ENCODE measurements at regions not wholly inside any gene's neighbourhood (a gene's known extent, or its start where the extent isn't known, plus 50 kb on each side); places are given as distances from the start of the nearest gene placed in this dataset.

DNA sequence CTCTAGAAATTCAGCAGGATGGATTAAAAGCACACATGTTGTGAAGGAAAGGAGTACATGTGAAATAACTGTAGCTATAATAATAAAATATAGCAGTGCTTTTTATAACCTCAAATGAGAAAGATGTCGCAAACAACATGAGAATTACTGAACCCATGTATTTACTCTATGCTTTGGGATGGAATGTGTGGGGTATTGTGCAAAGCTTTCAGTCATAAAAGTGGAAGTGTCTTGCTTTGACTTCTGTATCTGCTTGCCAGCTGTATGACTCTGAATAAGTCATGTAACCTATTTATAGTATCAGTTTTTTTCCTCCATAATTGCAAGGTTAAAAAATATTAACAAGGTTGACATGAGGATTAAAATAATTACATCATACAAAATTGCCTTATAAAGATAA, 519.3 kb upstream of the CADM2 start:
- DNase-seq, result no peak

DNA sequence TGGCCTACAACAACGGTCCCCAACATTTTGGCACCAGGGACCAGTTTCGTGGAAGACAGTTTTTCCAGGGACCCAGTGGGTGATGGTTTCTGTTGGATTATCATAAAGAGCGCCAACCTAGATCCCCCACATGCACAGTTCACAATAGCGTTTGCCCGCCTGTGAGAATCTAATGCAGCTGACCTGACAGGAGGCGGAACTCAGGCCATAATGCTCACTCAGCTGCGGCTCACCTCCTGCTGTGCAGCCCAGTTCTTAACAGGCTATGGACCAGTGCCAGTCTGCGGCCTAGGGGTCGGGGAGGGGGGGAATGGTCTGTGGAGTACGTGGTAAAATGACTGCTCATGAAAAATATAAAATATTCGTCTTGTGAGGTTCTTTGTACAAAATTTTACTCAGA, 518.5 kb upstream of the CADM2 start:
- no peak for DNase-seq

DNA sequence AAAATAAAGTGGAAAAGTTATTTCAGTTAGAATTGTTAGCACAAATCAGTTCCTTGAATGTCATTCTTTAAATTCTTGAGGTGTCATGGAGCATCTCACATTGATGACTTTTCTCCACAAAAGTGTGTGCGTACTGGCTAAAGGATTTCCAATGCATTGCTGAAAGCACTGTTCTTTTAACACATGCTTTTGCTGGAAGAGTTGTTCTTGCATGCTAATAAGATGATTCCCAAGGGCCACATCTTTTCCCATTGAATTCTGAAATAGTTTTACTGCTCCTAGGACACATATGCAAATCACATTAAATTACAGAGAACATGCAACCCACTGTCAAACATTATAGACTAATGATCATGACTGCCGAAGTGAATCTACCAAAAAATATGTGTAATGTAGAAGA, 516.3 kb upstream of the CADM2 start:
- DNase-seq, result no peak

DNA sequence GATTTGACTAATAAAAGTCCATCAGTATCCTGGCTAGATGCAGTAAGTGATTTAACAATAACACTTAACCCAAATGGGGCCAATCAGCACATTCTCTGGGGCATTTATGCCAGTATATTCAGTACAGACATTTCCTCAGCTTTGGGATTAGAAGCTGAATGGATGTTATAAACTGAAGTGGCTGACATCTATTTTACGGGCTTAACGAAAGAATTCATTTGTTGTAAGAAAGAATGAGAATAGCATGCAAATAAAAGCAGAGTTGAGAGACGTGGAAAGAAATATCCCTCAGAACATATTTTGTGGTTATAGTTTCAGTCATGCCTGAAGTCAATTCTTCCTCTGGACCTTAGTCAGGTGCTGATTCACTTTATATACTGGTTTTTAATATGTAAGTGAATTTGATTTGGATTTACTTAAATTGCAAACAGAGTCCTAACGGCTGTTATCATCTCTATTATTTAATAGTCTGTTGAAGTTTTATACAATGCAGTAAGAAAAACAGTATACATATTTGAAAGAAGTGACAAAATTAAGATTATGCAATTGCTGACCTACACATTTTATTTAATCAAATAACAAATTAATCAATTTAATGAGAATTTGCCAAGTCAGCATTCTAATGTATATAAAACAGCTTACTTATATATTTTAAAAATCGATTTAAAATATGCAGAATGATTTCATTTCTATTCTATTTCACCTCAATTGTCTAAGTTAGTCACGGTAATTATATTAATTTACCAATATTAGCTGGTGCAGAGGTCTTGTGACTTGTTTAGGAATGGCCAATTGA, 513.9 kb upstream of the CADM2 start:
- no peak for DNase-seq

DNA sequence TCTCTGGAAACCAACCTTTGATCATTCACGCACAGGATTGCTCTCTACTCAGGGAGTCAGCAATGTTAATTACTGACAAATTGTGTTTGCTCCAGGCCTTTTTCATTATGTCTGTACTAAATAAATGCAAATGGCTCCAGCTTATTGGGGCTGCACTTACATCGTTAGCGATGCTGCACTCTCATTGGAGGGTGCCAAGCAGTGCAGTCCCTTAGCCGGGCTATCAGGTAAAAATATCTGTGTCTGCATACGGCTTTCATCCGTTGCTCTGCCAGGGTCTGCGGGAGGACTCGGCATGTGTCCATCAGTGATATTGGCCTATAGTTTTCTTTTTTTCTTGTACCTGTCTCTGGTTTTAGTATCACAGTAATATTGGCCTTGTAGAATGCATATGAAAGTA, 471.5 kb upstream of the CADM2 start:
- no peak for DNase-seq

DNA sequence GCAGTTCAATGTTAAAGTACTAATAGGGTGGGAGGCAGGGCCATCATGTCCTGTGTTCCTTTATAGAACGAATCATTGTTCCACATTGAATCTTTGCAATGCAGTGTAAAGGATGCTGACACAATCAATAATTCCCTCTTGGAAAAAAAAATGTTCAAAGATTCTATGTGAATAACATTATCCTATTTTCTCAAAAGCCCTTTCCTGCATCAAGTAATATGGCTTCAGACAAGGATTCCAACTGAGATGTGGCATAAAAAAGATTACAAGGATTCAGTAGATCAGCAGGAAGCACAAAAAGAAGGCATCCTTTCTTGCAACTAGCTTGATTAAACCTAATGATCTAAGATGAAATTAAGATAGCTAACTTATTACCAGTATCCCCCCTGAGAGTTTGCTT, 454.0 kb upstream of the CADM2 start:
- no peak for DNase-seq

DNA sequence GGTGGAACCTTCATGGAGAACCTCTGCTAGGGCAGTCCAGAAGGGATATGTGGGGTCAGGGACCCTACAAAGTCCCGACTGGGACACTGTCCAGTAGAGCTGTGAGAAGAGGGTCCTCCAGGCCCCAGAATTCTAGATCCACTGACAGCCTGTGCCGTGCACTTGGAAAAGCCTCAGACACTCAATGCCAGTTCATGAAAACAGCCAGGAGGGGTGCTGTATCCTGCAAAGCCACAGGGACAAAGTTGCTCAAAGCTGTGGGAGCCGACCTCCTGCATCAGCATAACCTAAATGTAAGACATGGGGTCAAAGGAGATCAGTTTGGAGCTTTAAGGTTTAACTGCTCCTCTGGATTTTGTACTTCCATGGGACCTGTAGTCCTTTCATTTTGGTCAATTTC, 448.8 kb upstream of the CADM2 start:
- no peak for DNase-seq

DNA sequence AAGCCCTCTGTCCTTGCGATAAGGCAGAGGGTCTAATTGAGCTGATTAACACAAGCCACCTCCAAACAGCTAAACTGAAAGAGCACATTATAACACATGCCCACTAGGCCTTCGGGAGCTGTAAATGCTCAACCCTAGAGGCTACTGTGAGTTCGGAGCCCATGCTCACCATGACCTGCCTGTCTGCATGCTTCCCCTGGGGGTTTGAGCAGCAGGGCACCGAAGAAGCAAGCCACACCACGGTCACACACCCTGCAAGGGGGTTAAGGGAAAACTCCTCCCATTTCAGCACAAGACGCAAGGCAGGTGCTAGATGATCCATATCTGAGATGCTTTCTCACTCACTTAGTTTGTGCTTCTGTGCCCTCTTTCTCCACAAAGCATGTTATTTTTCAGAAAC, 435.9 kb upstream of the CADM2 start:
- DNase-seq, result no peak

DNA sequence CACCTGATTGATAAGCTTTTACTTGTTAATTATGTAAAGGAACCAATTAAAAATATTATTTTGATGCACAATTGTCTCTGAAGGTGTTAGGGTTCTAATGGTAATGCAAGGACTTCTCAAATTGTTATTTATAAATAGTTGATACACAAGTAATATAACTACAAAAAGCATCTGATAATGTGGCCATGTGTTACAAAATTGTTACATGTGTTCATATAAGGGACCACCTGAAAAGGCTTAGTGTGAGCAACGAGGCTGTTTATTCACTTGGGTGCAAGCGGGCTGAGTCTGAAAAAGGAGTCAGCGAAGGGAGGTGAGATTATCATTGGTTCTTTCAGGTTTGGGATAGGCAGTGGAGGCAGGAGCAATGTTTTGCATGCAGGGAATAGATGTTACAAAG, 421.9 kb upstream of the CADM2 start:
- no peak for DNase-seq

DNA sequence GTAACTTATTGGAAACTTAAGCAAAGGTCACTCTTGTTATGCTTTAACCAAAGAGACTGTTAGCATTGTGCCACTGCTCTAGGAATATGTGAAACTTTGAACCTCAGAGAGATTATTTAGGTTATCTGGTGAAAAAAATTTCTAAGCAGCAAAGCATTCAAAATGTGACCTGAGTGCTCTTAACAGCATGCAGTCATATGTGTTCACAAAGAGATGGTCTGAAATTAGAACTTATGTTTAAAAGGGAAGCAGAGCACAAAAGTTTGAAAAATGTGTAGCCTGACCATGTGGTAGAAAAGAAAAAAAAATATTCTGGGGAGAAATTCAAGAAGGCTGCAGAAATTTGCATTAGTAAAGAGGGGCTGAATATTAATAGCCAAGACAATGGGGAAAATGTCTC, 420.2 kb upstream of the CADM2 start:
- no peak for DNase-seq

DNA sequence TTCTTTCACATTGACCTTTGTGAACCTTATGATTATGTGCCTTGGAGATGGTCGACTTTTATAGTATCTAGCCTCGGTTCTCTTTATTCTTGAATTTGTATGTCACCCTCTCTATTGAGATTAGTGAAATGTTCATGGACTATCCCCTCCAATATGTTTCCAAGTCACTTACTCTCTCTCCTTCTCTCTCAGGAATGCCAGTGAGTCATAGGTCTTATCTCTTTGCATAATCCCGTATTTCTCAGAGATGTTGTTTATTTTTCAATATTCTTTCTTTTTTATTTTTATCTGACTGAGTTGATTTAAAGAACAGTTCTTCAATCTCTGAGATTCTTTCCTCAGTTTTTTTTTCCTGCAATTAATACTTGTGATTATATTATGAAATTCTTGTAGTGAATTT, 411.6 kb upstream of the CADM2 start:
- no peak for DNase-seq

DNA sequence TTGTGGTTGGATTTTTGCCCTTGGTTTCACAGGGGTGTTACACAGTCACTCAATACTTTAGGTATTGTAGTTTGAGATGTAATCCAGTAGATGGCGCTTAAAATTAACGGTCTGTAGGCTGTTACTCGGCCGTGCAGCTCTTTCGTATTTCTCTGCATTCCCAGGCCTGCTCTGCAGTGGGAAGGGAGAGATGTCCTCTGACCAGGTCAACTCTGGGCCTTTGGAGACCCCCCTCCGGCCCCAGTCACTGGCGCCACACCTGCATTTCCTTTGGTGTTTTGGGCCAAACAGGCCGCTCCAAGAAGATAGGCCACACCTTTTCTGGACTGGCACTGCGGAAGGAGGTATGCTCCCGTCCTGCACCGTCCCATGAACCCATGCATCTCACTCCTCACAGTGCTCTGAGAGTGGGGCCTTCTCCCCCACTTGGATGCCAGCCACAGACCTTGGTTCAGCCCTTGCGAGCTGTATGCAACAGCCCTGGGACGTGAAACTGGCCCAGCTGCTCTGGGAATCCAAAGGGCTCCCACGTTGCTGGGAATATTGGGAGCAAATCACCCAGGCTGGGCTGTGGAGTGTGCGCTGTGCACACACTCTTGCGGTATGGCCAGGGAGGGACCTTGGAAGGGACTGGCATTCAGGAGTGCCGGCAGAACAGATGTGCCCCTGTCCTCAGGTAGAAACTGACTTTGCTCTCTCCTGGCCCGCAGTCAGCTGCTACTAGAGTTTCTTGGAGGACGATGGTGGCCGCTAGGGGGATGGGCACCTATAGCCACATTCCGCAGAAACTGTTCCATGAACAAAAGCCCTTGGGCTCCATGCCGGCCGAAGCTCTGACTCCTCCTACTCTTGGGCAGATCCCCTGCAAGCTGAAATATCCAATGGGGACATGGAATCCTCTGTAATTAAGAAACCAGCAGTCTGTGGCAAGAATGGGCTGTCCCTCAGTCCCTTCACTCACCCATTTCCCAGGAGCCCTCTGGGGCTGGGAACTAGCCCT, 410.5 kb upstream of the CADM2 start:
- DNase-seq, result peak; percentile 92 to 95

DNA sequence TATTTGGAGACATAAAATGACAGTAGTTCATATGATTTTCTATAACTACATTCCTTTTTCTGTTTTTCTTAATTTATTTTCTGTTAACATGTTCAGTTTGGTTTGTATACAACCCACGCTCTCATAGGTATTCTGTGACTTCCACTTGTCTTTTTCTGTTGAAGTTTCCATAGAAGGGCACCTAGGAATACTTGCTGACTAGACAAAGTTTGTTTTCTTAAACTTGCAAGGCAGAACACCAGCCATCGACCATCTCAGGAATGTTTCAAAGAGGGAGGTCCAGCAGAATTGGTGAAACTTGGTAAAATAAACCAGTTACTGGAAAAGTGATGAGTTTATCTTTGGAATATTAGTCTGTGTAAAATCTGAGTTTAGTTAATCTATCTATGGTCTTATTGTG, 403.2 kb upstream of the CADM2 start:
- no peak for DNase-seq

DNA sequence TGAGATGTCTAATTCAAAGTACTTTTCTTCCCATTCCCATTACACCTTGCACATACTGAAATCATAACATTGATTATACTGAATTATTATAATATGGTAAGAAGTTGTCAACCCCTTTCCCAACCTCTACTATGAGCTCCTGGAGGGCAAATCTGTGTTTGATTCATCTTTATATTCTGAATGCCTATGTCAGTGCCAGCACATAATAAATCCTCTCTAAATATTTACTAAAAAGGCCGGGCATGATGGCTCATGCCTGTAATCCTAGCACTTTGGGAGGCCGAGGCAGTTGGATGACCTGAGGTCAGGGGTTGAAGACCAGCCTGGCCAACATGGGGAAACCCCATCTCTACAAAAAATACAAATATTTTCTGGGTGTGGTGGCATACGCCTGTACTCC, 392.5 kb upstream of the CADM2 start:
- DNase-seq, result no peak

DNA sequence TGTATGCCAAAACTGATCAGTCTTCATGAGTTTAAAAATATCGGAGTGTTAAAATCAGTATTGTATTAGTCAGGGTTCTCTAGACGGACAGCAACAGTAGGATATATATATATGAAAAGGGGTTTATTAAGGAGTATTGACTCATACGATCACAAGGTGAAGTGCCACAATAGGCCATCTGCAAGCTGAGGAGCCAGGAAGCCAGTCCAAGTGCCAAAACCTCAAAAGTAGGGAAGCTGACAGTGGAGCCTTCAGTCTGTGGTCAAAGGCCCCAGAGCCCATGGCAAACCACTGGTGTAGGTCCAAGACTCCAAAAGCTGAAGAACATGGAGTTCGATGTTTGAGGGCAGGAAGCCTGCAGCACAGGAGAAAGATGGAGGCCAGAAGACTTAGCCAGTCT, 391.0 kb upstream of the CADM2 start:
- DNase-seq, result no peak

DNA sequence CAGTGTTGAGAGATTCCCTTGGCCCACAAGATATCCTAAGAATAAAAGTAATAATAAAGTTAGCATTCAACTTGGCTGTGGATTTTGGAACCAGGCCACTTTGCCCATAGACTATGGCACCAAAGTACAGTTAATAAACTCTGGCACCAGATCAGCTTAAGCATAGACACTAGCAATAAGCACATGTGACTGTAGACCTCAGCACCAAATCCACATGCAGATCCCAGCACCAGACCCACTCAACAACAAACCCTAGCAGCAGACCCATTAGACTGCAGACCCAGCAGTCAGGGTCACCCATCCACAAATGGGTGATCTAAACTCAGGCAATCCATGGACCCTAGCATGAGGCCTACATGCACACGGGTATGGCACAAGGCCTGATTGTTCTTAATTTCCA, 384.8 kb upstream of the CADM2 start:
- no peak for DNase-seq

DNA sequence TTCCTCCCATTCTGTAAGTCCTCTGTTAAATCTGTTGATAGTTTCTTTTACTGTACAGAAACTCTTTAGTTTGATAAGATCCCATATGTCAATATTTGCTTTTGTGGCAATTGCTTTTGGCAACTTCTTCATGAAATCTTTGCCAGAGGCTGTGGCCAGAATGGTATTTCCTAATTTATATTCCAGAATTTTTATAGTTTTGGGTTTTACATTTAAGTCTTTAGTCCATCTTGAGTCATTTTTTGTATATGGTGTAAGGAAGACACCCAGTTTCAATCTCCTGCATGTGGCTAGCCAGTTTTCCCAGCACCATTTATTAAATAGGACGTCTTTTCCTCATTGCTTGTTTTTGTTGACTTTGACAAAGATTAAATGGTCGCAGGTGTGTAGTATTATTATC, 372.4 kb upstream of the CADM2 start:
- no peak for DNase-seq

DNA sequence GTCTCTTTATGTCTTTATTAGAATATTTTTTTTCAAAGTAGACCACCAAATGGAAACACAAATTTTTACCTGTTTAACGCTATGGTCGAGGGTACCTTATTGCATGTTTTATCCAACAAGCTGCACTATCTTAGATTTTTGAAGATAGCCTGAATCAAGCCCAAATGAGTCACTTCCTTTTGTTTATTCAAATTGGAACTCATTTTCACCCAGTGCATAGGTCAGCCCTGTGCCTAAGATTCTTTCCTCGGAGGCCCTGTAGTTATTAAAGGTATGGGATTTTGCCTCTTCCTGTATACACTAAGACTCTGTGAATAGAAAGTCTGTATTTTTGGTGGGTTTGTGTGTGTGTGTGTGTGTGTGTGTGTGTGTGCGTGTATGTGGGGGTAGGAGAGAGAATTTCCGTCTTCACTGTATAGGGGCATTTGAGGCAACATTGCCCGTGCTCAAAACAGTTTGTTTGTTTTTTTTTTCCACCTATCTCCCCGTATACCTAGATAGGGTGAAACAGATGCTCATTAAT, 358.0 kb upstream of the CADM2 start:
- DNase-seq, result no peak

DNA sequence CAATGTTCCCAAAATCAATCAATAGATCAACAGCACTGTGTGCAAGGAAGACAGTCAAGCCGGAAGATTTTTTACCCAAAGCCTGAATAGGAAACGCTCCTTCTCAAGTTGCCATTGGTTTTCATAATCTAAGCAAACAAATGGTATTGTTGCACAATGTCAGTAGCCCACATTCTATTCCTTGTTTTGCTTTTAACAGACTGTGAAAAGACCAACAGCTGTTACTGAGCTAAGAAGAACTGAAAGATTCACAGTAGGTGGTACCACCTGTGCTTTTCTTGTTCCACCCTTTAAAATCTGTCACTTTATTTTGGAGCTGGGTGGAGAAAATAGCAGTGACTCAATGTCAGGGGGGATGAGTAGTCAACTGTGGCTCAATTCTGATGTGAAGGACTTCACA, 357.5 kb upstream of the CADM2 start:
- DNase-seq, result peak; percentile 5 to 12

DNA sequence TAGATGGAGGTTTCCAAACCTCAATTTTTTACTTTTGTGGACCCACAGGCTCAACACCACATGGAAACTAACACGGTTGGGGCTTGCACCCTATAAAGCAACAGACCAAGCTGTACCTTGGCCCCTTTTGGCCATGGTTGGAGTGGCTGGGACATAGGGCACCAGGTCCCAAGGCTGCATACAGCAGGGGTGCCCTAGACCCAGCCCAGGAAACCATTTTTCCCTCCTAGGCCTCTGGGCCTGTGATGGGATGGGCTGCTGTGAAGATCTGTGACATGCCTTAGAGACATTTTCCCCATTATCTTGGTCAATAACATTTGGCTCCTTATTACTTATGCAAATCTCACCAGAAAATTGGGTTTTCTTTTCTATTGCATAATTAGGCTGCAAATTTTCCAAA, 337.0 kb upstream of the CADM2 start:
- DNase-seq, result no peak

DNA sequence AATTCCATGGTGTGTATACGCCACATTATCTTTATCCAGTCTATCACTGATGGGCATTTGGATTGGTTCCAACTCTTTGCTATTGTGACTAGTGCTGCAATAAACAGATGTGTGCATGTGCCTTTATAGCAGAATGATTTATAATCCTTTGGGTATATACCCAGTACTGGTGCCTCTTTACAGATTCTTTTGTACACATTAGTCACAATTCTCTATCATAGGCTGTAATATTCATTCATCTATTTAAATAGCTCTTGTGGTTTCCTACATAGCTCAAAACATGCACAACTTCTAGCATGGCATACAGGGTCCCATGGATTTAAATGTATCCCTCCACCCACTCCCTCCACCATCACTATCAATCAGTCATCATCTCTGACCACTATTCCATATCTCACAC, 324.1 kb upstream of the CADM2 start:
- DNase-seq, result no peak

DNA sequence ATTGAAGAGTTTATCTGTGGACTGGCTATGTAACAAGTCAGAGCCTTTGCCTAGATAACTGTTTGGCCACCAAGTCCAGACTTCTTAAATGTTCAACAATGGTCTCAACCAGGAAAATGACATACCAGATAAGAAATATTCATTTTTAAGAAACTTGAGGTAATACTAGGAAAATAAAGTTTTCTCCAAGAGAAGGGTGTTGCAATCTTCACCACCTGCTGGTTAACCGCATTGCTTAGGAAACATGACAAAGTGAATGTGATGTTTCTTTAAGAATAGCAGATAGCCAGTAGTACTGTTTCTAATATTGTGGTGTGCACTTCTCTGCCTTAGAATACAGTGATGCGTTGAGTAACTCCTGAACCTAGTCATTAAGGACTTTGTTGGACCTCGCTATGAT, 321.5 kb upstream of the CADM2 start:
- DNase-seq, result no peak

DNA sequence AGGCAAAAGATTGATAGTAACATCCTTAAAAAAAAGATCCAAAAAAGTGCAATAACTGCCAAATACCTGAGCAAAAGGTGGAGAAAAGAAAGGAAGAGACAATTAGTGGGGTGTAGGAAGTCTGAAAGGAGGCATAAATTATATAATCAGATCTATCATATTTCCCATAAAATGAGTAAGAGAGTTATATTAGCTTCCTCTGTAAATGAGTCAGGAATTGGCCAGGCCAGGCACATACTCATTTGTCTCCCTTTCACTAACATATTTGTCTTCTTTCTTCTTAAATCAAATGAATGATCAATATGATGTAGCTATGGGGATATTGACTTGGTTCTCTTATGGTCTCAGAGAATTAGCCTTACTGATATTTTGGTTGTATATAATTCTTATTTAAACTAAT, 292.3 kb upstream of the CADM2 start:
- no peak for DNase-seq

DNA sequence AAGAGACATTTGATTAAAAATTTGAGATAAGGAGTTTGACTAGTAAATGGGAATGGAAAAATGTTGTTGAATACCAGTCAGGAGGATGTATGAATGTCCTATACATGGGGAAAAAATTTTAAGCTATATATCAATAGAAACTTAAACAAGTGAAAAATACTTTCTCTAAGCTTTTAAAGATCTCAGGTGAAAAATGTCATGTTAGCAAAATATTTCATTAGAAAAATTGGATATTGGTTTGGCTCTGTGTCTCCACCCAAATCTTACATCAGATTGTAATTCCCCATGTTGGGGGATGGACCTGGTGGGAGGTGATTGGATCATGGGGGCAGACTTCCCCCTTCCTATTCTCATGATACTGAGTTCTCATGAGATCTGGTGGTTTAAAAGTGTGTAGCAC, 279.6 kb upstream of the CADM2 start:
- no peak for DNase-seq
